ENCODE measurements at regions not wholly inside any gene's neighbourhood (a gene's known extent, or its start where the extent isn't known, plus 50 kb on each side); places are given as distances from the start of the nearest gene placed in this dataset.

GRCh38 chr4:81549984-81550383, 78.3 kb upstream of the RASGEF1B start:
- DNase-seq (ENCODE audit: low spot score), result no peak

- no peak for DNase-seq (ENCODE audit: low spot score)
Measured at GRCh38 chr4:81546777-81547176, 75.1 kb upstream of the RASGEF1B start.

DNA sequence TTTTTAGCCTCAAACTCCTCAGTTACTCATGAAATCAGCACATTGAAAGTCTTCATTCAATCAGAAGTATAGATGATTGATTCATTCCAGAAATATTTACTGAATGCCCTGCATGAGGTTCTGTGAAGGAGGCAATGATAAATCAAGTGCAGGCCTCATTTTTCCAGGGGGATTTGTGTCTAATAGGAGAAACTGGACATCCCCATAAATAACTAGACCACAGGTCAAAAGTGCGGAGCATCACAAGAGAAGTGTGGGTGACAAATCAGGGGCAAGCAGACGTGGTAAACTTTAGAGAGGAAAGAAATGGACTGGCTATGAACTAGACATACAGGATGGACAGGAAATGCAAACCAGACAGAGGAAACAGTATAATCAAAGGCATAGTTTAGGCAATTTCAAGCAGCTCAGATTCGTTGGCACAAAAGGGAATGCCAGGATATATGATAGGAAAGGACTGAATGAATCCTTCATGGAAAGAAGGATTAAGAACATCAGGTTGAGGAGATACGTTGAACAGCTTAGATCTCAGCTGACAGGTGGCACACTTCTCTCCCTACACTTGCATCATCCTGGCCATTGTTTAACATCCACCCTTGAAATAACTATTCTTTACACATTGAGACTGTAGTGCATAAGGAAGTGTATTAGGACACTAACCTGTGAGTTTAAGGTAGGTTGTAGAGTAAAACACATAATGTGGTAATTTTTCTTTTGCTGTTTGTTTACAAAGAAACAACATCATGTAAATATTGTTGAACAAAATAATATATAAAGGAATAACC, 69.6 kb upstream of the RASGEF1B start:
- no peak for DNase-seq (ENCODE audit: low spot score)

GRCh38 chr4:81538716-81539427, 67.2 kb upstream of the RASGEF1B start:
- DNase-seq (ENCODE audit: low spot score), result no peak

DNA sequence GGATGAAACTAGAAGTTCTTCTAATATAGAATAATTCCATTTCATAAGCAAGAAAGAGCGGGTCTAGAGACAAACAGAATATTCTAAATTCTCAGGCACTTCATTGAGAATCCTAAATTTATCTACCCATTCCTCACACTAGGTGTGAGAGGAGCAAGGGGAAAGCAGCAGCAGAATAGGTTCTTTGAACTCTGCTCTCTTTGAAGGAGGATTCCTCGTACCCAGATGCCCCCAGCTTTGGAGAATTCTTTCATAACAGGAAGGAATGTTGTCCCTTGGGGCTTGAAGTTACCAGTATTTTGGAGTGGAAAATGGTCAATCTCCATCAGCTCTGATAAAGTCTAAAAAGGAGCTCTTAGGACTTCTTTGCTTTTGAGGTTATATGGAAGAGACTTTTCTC, 59.7 kb upstream of the RASGEF1B start:
- DNase-seq (ENCODE audit: low spot score), result no peak

DNA sequence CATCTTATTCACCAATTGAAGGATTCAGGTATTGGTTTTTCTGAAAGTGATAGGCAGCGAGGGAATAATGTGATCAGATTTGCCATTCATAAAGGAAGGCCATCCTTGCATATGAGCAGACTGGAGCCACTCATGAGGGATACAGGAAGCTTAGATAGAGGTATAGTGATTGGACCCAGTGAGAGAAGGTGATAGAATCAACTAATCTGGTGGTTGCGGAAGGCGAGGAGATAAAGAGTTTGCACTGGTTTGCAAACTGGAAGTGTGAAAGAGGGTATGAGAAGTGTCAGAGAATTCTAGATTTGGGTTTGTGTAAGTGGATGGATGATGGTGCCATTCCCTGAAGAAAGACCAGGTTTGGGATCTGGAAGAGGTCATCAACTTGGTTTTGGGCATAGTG, 57.3 kb upstream of the RASGEF1B start:
- no peak for DNase-seq (ENCODE audit: low spot score)

GRCh38 chr4:81528200-81528599, 56.5 kb upstream of the RASGEF1B start:
- no peak for DNase-seq (ENCODE audit: low spot score)

GRCh38 chr4:81527709-81528108, 56.0 kb upstream of the RASGEF1B start:
- no peak for DNase-seq (ENCODE audit: low spot score)

DNA sequence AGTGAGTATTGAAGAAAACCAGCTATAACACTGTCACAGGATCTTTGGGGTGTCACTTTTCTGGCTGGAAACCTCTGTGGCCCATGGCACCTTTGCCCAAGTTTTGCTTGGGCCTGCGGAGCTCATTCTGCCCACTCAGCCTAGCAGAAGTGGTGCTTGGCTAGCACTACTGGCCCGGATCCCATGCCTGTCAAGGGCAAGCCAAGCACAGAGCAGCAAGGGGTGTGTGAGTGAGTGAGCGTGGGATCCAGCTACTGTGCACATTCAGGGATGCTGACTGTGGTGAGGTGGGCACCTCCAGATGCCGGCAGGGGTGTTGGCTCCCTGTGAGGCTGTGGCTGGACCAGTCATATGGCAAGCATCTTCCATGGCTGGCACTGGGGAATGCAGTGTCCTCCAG, 55.4 kb upstream of the RASGEF1B start:
- no peak for DNase-seq (ENCODE audit: low spot score)

DNA sequence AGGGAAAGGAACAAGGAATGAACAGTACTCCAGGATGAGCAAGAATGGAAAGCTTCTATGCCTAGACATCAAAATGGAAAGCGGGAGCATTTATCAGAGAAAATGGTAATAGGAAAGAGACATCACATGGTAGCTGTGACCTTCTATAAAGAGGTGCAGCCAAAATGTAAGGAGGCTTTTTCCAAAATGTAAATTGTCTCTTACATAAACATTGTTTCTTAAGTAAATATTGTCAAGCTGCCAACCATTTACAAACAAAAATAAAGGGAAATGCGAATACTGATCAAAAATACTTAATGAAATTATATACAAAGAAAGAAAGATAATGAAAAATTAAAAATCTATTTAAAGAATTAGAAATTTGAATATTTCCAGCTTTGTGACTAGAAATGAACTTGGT, 55.0 kb upstream of the RASGEF1B start:
- DNase-seq (ENCODE audit: low spot score), result no peak

GRCh38 chr4:81523672-81524327, 52.1 kb upstream of the RASGEF1B start:
- no peak for DNase-seq (ENCODE audit: low spot score)

GRCh38 chr4:81522711-81523110, 51.0 kb upstream of the RASGEF1B start:
- no peak for DNase-seq (ENCODE audit: low spot score)

DNA sequence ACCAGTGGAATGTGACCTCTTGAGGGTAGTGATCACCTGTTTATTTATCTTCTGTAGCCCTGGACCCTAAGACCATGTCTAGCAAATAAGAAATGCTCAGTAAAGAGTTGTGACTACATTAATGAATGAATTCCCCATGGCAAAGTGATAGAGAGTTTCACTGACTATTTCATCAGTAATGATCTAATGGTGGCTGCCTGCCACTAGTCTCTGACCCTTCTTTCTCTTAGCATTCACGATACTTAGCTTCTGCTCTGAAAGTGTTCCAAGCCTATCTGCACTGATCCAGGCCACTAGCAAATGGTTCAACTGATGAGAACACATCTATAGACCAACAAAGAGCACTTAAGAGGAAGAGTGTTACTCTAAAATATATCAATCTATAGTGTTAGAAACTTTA, 50.0 kb upstream of the RASGEF1B start:
- no peak for DNase-seq (ENCODE audit: low spot score)

Data from NAMALWA (cell line).